ENCODE measurements at regions not wholly inside any gene's neighbourhood (a gene's known extent, or its start where the extent isn't known, plus 50 kb on each side); places are given as distances from the start of the nearest gene placed in this dataset.
A peak's percentile ranks its signal among the peaks of the same experiment; 100 is the strongest.

GRCh38 chr20:60986506-60987156 is 265.4 kb upstream of the CDH4 start:
- Histone ChIP-seq H3K27me3 (ENCODE audit: insufficient read depth, low read length, poor library complexity, severe bottlenecking) (no peaks in the 10 kb centered on the region), H3K27ac (ENCODE audit: low read depth, low read length) (no peak overlapping the region), H3K4me1 (ENCODE audit: insufficient read depth, low read length) (no peaks in the 10 kb centered on the region), H3K36me3 (ENCODE audit: insufficient read depth, low read length) (no peaks in the 10 kb centered on the region), H3K9me3 (ENCODE audit: low read length) (no peaks in the 10 kb centered on the region), H3K4me3 (ENCODE audit: low read length) (no peak overlapping the region)
- H3K9me3 Mint-ChIP-seq, result peaks cover 0 to 4% (median 2%) of the 10 kb centered on the region in 5 donors
- DNase-seq, result no peak
- no peaks in the 10 kb centered on the region for H3K4me1 Mint-ChIP-seq
- ChIA-PET POLR2A (no interaction called here), CTCF (no interaction called here)
- H3K36me3 Mint-ChIP-seq, result no peaks in the 10 kb centered on the region
- no peak overlapping the region for H3K27ac Mint-ChIP-seq
- H3K27me3 Mint-ChIP-seq, result peaks cover 0 to under 1% of the 10 kb centered on the region in 2 donors
- H3K4me3 Mint-ChIP-seq, result no peak overlapping the region

- Mint-ChIP-seq H3K4me1 (no peaks in the 10 kb centered on the region), H3K4me3 (no peak overlapping the region), H3K27me3 (peaks cover 0 to 4% of the 10 kb centered on the region in 2 donors), H3K9me3 (peaks cover 0 to 5% (median 0%) of the 10 kb centered on the region in 5 donors), H3K36me3 (no peaks in the 10 kb centered on the region), H3K27ac (no peak overlapping the region)
- H3K4me3 ChIP-seq (ENCODE audit: low read length), result no peak overlapping the region
- no peak overlapping the region for H3K27ac ChIP-seq (ENCODE audit: low read depth, low read length)
- no peaks in the 10 kb centered on the region for H3K9me3 ChIP-seq (ENCODE audit: low read length)
- no peaks in the 10 kb centered on the region for H3K36me3 ChIP-seq (ENCODE audit: insufficient read depth, low read length)
- no peaks in the 10 kb centered on the region for H3K4me1 ChIP-seq (ENCODE audit: insufficient read depth, low read length)
- no peaks in the 10 kb centered on the region for H3K27me3 ChIP-seq (ENCODE audit: insufficient read depth, low read length, poor library complexity, severe bottlenecking)
- ChIA-PET CTCF (no interaction called here), POLR2A (no interaction called here)
- no peak for DNase-seq
These were observed 262.0 kb upstream of the CDH4 start for GRCh38 chr20:60990061-60990460.

- H3K9me3 ChIP-seq (ENCODE audit: low read length), result no peaks in the 10 kb centered on the region
- CTCF ChIA-PET, result no interaction called here
These were observed 261.4 kb upstream of the CDH4 start for GRCh38 chr20:60990643-60991042.

GRCh38 chr20:60993433-60994044 is 258.5 kb upstream of the CDH4 start:
- peak overlapping the region in 1 of 8 donors; percentile 34 for H3K27ac Mint-ChIP-seq
- H3K27me3 Mint-ChIP-seq, result peaks cover 0 to 4% of the 10 kb centered on the region in 2 donors
- Histone ChIP-seq H3K27me3 (ENCODE audit: insufficient read depth, low read length, poor library complexity, severe bottlenecking) (no peaks in the 10 kb centered on the region), H3K27ac (ENCODE audit: low read depth, low read length) (no peak overlapping the region), H3K4me1 (ENCODE audit: insufficient read depth, low read length) (no peaks in the 10 kb centered on the region), H3K9me3 (ENCODE audit: low read length) (no peaks in the 10 kb centered on the region), H3K4me3 (ENCODE audit: low read length) (no peak overlapping the region), H3K36me3 (ENCODE audit: insufficient read depth, low read length) (no peaks in the 10 kb centered on the region)
- no peaks in the 10 kb centered on the region for H3K36me3 Mint-ChIP-seq
- no peak overlapping the region for H3K4me3 Mint-ChIP-seq
- POLR2A ChIA-PET, result no interaction called here
- no peak for DNase-seq
- CTCF ChIA-PET, result no interaction called here
- peaks cover 0 to 5% (median 0%) of the 10 kb centered on the region in 5 donors for H3K9me3 Mint-ChIP-seq
- H3K4me1 Mint-ChIP-seq, result no peaks in the 10 kb centered on the region

More at GRCh38 chr20:60990643-60991042, 261.4 kb upstream of the CDH4 start:
- no peak overlapping the region for H3K4me3 Mint-ChIP-seq
- Histone ChIP-seq H3K4me3 (ENCODE audit: low read length) (no peak overlapping the region), H3K27me3 (ENCODE audit: insufficient read depth, low read length, poor library complexity, severe bottlenecking) (no peaks in the 10 kb centered on the region), H3K4me1 (ENCODE audit: insufficient read depth, low read length) (no peaks in the 10 kb centered on the region), H3K36me3 (ENCODE audit: insufficient read depth, low read length) (no peaks in the 10 kb centered on the region), H3K27ac (ENCODE audit: low read depth, low read length) (no peak overlapping the region)
- no peaks in the 10 kb centered on the region for H3K4me1 Mint-ChIP-seq
- H3K36me3 Mint-ChIP-seq, result no peaks in the 10 kb centered on the region
- H3K27me3 Mint-ChIP-seq, result peaks cover 0 to 4% of the 10 kb centered on the region in 2 donors
- POLR2A ChIA-PET, result no interaction called here
- DNase-seq, result no peak
- H3K9me3 Mint-ChIP-seq, result peaks cover 0 to 5% (median 0%) of the 10 kb centered on the region in 5 donors
- H3K27ac Mint-ChIP-seq, result no peak overlapping the region

GRCh38 chr20:60999250-60999649 is 252.8 kb upstream of the CDH4 start:
- Mint-ChIP-seq H3K4me1 (no peaks in the 10 kb centered on the region), H3K9me3 (no peaks in the 10 kb centered on the region), H3K27me3 (peaks cover 0 to under 1% of the 10 kb centered on the region in 2 donors), H3K36me3 (no peaks in the 10 kb centered on the region), H3K27ac (no peak overlapping the region), H3K4me3 (no peak overlapping the region)
- CTCF ChIA-PET, result no interaction called here
- H3K36me3 ChIP-seq (ENCODE audit: insufficient read depth, low read length), result no peaks in the 10 kb centered on the region
- no peak overlapping the region for H3K4me3 ChIP-seq (ENCODE audit: low read length)
- H3K9me3 ChIP-seq (ENCODE audit: low read length), result no peaks in the 10 kb centered on the region
- no peaks in the 10 kb centered on the region for H3K4me1 ChIP-seq (ENCODE audit: insufficient read depth, low read length)
- H3K27me3 ChIP-seq (ENCODE audit: insufficient read depth, low read length, poor library complexity, severe bottlenecking), result no peaks in the 10 kb centered on the region
- no peak overlapping the region for H3K27ac ChIP-seq (ENCODE audit: low read depth, low read length)
- POLR2A ChIA-PET, result no interaction called here
- no peak for DNase-seq

GRCh38 chr20:61002090-61002489 is 250.0 kb upstream of the CDH4 start:
- Mint-ChIP-seq H3K4me1 (no peaks in the 10 kb centered on the region), H3K36me3 (no peaks in the 10 kb centered on the region), H3K27me3 (peaks cover 0 to 6% of the 10 kb centered on the region in 2 donors), H3K27ac (peak overlapping the region in 1 of 8 donors; percentile 39), H3K9me3 (no peaks in the 10 kb centered on the region), H3K4me3 (no peak overlapping the region)
- ChIA-PET CTCF (no interaction called here), POLR2A (no interaction called here)
- DNase-seq, result no peak
- Histone ChIP-seq H3K9me3 (ENCODE audit: low read length) (no peaks in the 10 kb centered on the region), H3K27ac (ENCODE audit: low read depth, low read length) (no peak overlapping the region), H3K27me3 (ENCODE audit: insufficient read depth, low read length, poor library complexity, severe bottlenecking) (no peaks in the 10 kb centered on the region), H3K4me3 (ENCODE audit: low read length) (no peak overlapping the region), H3K4me1 (ENCODE audit: insufficient read depth, low read length) (no peaks in the 10 kb centered on the region), H3K36me3 (ENCODE audit: insufficient read depth, low read length) (no peaks in the 10 kb centered on the region)

GRCh38 chr20:61014491-61014890 is 237.6 kb upstream of the CDH4 start:
- ChIA-PET POLR2A (no interaction called here), CTCF (no interaction called here)
- peaks cover 0 to 4% of the 10 kb centered on the region in 2 donors for H3K27me3 Mint-ChIP-seq
- no peaks in the 10 kb centered on the region for H3K4me1 Mint-ChIP-seq
- DNase-seq, result no peak
- no peak overlapping the region for H3K4me3 Mint-ChIP-seq
- no peak overlapping the region for H3K4me3 ChIP-seq (ENCODE audit: low read length)
- no peaks in the 10 kb centered on the region for H3K27me3 ChIP-seq (ENCODE audit: insufficient read depth, low read length, poor library complexity, severe bottlenecking)
- no peaks in the 10 kb centered on the region for H3K9me3 ChIP-seq (ENCODE audit: low read length)
- H3K36me3 Mint-ChIP-seq, result peaks cover 0 to 1% (median 0%) of the 10 kb centered on the region in 3 donors
- H3K27ac ChIP-seq (ENCODE audit: low read depth, low read length), result no peak overlapping the region
- H3K9me3 Mint-ChIP-seq, result peaks cover 0 to 8% (median 4%) of the 10 kb centered on the region in 5 donors
- H3K36me3 ChIP-seq (ENCODE audit: insufficient read depth, low read length), result no peaks in the 10 kb centered on the region
- H3K4me1 ChIP-seq (ENCODE audit: insufficient read depth, low read length), result no peaks in the 10 kb centered on the region
- H3K27ac Mint-ChIP-seq, result no peak overlapping the region

GRCh38 chr20:61015602-61016001 is 236.5 kb upstream of the CDH4 start:
- no peak for DNase-seq
- no peaks in the 10 kb centered on the region for H3K4me1 Mint-ChIP-seq
- H3K36me3 Mint-ChIP-seq, result peaks cover 0 to 1% (median 0%) of the 10 kb centered on the region in 3 donors
- Histone ChIP-seq H3K4me3 (ENCODE audit: low read length) (no peak overlapping the region), H3K27ac (ENCODE audit: low read depth, low read length) (no peak overlapping the region), H3K4me1 (ENCODE audit: insufficient read depth, low read length) (no peaks in the 10 kb centered on the region), H3K9me3 (ENCODE audit: low read length) (no peaks in the 10 kb centered on the region), H3K27me3 (ENCODE audit: insufficient read depth, low read length, poor library complexity, severe bottlenecking) (no peaks in the 10 kb centered on the region), H3K36me3 (ENCODE audit: insufficient read depth, low read length) (no peaks in the 10 kb centered on the region)
- no peak overlapping the region for H3K4me3 Mint-ChIP-seq
- no peak overlapping the region for H3K27ac Mint-ChIP-seq
- ChIA-PET CTCF (no interaction called here), POLR2A (no interaction called here)
- peaks cover 0 to 4% of the 10 kb centered on the region in 2 donors for H3K27me3 Mint-ChIP-seq
- peaks cover 0 to 8% (median 4%) of the 10 kb centered on the region in 5 donors for H3K9me3 Mint-ChIP-seq
